GM12891 (cell line): ENCODE measurements at regions not wholly inside any gene's neighbourhood (a gene's known extent, or its start where the extent isn't known, plus 50 kb on each side); places are given as distances from the start of the nearest gene placed in this dataset.

Experiments
- POLR2A ChIP-seq: IDR thresholded peaks from 2 replicates; pipeline ENCODE4 v1.6.1; 2011; ENCODE audit warnings: low read depth, low read length, control low read depth
- POLR2AphosphoS5 ChIP-seq: IDR thresholded peaks from 2 replicates; pipeline ENCODE4 v1.6.1; 2011; ENCODE audit warnings: low read depth, low read length, control low read depth
- SPI1 ChIP-seq: IDR thresholded peaks from 2 replicates; pipeline ENCODE4 v1.6.1; 2011; ENCODE audit warnings: low read depth, low read length, control low read depth
- TAF1 ChIP-seq: IDR thresholded peaks from 2 replicates; pipeline ENCODE4 v1.6.1; 2011; ENCODE audit warnings: low read depth, low read length, control low read depth

DNA sequence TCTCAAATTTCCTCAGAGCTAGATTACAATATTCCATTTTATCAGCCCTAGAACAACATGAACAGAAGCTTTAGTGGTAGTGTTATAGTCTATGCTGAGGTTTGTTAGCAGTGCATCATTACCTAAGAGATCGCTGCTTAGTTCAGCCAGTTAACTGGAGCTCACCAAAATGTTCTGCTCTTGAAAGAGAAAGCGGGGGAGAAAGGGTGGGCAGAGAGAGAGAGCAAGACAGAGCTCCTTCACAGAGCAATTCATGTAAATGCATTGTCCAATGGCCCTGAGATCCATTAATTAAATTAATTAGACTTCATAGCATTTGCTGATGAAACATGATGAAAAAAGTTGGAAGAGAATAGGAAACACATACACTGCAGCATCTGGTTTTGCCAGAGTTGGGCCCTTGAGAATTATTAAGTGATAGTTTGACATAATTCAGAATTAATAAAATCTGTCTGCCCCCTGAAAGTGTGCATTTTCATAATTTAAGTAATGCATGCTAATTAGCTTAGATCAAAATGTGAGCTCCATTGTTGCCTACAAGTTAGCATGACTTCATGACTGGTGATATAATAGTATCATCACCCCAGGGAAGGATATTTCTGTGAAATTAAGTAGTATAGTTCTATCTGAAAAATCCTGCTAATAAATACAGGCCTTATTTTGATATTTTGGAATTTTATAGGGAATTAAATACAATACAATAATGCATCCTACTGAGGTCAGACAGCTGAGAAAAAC lies 86.9 kb upstream of the LYSMD4 start:
- TF ChIP-seq TAF1 (no peak), POLR2A (no peak), POLR2AphosphoS5 (no peak), SPI1 (no peak)
